Cardiac septum (tissue), 1 donor: ENCODE measurements at regions not wholly inside any gene's neighbourhood (a gene's known extent, or its start where the extent isn't known, plus 50 kb on each side); places are given as distances from the start of the nearest gene placed in this dataset.
"Not testable (repeated sequence)": the region's sequence is repeated elsewhere in the genome, so short reads cannot be mapped to it uniquely, and the experiment has no call there.

Experiments used
- DNase-seq: peaks from one replicate; pipeline ENCODE4 v3.0.0-alpha.2; 2020; ENCODE audit warnings: low spot score
- intact Hi-C: fragments of 100-400 bp; cut with DNase I; formaldehyde crosslinking; loops from one replicate; pipeline ENCODE4 v1.14.0; 2022
- donor health status: DM: no; HTN: no; CAD: no.

DNA sequence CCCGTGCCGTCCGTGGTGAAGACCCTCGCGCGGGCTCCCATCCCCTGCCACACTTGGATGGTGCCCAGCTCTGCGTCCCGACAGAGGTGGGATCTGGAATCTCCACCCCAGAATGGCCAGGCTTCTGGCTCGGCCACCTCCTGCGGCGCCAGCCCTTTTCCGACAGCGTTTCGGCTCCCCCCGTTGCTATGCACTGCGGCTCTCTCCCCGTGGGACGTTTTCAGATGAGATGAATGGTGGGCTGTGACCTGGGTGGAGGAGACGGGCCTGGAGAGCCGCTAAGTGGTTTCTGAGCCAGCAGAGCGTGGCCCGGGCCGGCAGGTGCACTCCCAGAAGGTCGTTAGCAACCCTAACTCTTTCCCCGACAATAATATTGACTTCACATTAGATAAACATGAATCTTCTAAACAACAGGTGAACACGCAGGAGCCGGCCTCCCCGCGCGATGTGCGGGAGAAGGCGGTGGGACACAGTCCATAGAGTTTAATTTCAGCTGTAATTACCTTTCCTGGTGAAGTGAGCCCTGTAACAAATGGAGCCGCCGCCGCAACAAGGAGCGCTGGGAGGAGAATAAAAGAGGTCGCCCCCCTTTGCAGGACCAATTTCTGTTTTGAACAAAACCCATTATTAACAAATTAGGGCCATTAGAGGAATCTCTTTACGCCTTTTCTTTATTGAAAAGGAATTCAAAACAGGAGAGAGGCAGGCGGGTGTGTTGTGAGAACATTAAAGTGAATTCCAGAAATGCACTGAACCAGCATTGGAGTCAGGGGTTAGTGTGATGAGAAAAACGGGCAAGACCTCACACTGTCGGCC lies 294.3 kb upstream of the PFKP start:
- DNase-seq: no peak
- intact Hi-C loops: no loop called here

DNA sequence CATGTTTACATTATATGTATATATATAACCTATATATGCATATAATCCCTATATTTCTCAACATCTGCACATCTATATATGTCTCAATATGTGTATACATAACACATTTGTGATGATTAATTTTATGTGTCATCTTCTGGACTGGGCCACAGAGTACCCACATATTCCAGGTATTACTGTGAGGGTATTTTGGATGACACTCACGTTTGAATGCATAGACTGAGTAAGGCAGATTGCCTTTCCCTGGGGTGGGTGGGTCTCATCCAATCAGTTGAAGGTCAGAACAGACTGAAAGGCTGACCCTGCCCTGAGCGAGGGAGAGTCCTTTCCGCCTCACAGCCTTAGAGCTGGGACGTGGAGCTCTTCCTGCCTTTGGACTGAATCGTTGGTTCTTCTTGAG lies 295.2 kb upstream of the PFKP start:
- intact Hi-C loops: no loop called here
- no peak for DNase-seq

DNA sequence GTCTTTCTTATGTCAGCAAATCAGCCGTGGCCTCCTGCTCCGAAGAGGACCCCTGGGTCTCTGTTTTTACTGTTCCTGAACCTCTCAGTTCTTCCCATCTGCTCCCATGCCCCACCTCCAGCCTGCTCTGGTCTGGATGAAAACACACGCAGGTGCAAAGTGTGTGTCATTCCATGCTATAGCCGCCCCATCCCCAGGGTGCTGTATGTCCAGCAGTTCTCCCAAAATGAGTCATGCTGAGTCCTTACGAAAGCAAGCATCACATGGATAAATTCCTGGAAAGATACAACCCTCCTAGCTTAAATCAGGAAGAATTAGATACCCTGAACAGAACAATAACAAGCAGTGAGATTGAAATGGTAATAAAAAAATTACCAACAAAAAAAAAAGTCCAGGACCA lies 300.1 kb upstream of the PFKP start:
- DNase-seq, intact Hi-C loops: not testable (repeated sequence)

DNA sequence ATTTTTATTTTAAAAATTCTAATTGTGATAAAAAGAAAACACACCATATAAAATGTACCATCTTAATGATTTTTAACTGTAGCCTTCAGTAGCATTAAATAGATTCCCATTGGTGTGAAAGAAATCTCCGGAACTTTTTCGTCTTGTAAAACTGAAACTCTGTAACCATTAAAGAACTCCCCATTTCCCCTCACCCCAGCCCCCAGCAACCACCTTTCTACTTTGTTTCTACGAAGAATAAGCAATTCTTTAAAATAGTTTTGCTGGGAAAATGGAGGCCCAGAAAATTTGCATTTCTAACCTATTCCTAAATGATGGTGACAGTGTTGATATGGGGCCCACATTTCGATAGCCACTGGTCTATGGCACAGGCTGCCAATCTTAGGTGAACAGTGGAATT lies 305.4 kb upstream of the PFKP start:
- no peak for DNase-seq
- intact Hi-C loops: no loop called here

DNA sequence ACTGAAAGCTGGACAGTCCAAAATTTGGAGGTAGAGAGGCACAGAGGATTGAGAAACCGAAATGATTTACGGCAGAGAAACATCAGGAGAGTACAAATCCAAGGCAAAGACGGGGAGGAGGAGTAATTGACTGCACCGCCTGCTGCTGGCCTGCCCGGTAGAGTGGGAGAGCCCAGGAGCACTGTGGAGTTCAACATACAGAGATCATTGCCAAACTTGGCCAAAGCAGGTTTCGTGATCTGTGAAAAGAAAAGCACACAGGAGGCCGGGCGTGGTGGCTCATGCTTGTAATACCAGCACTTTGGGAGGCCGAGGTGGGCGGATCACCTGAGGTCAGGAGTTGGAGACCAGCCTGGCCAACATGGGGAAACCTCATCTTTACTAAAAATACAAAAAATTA lies 306.0 kb upstream of the PFKP start:
- no peak for DNase-seq
- intact Hi-C loops: no loop called here

DNA sequence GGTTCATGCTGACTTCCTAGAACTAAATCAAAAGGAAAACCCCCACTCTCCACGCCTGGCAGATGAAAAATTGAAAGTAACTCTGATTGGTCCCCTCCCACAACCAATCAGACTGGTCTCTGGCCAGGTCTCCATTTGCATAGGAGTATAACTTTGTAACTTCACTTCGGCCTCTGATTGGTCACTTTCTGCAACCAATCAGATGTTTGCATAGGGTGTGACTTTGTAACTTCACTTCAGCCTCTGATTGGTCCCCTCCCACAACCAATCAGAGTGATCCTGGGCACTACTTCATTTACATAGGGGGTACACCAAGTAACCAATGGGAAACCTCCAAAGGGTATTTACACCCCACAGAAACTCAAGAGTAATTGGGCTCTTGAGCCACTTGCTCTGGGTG lies 306.6 kb upstream of the PFKP start:
- intact Hi-C loops: no loop called here
- no peak for DNase-seq

DNA sequence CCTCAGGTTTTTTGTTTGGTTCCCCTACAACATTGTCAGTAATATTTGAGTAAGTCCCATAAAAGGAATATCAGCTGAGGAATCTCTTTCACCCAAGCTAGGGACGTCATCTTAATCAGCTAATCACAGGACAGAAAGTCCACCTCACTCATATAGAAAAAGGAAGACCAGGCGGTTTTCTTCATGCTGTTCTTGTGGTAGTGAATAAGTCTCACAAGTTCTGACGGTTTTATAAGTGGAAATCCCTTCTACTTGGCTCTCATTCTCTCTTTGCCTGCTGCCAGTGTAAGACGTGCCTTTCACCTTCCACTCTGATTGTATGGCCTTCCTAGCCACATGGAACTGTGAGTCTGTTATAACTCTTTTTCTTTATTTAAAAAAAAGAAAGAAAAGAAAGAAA lies 308.1 kb upstream of the PFKP start:
- DNase-seq: no peak
- intact Hi-C loops: no loop called here

DNA sequence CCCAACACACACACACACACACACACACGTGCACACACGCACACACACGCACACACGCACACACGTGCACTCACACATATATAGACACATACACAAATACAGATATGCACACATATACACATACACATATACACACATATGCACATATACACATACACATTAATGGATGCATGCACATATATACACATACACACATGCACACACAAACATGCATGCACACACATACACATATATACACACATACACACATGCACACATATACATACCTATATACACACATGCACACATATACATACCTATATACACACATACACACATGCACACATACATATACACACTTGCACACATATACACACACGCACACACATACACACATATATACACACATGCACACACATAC lies 312.4 kb upstream of the PFKP start:
- intact Hi-C loops: no loop called here
- no peak for DNase-seq

DNA sequence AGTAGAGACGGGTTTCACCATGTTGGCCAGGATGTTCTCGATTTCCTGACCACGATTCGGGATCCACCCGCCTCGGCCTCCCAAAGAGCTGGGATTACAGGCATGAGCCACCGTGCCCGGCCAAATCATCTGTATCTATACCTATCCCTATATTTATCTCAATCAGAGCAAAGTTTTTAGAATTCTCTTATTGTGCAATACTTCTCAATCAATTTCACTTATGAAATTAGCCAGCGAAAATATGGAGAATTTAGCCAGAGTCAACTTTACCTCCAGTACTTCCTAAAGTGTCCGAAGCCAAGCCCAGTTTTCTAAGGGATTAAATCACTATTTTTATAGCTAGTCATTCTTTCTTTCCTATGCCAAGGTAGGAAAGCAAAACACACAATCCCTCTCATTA lies 319.1 kb upstream of the PFKP start:
- intact Hi-C loops: no loop called here
- no peak for DNase-seq

DNA sequence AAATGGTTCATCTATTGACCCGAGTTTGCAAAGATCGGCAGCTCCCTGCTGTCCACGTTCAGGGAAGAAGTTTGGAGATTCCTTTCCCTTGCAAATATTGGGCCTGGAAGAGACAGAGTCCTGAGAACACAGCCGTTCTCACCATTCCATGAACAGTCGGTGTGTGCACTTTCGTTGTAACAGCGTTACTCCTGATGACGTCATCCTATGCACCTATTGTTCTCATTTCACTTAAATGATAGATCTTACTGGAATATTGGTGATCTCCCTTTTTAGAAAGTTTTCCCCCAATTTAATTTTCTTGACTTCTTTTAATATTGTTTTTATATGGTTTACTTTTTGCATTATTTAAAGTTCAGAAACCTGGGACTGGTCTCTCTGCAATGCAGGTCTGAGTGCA lies 320.7 kb upstream of the PFKP start:
- intact Hi-C loops: no loop called here

DNA sequence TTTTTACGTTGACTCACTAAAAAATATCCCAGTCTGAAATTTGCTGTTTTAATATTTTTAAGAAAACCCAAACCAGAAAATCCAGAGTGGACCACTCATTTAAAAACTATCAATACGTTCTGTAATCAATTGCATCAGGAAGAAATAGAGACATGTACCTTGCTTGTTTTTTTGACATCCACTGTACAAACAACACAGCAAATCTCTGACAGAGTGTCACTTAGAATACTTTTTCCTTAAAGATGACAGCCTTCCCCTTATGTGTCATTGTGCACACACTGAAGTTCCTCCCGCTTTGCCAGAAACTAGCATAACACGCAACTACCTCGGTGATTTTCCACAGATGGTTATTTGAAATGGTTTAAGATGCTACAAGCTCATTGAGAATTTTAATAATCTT lies 321.7 kb upstream of the PFKP start:
- no peak for DNase-seq
- intact Hi-C loops: no loop called here

More for the DNA sequence above, 320.7 kb upstream of the PFKP start:
- DNase-seq: no peak

DNA sequence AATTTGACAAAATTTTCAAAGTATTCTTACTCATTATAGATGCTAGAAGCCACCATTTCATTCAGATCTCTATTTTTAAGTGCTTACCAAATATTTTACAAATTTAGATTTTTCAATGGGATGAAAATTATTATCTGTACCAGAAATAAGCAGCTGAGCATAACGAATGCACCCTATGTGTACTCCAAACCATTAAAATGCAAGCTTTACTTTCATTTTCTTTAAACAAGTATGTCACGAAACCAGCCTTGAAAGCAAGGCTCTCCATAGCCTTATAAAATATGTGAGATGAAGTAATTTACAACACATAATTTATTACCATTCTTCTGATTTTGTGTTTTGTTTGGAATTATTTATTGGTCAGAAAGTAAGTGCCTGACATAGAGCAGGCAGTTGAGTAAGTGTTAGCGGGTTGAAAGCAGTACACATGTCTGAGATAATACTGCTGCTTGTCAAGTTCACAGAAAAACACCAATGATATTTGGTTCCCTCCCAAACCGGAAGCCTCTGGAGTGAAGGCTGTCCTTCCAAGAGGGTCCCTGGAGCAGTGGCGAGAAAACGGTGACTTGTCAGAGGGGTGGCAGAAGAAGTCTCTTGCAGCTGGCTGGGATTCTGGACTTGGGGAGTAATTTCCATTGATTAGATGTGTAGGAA lies 322.7 kb upstream of the PFKP start:
- no peak for DNase-seq
- intact Hi-C loops: no loop called here

DNA sequence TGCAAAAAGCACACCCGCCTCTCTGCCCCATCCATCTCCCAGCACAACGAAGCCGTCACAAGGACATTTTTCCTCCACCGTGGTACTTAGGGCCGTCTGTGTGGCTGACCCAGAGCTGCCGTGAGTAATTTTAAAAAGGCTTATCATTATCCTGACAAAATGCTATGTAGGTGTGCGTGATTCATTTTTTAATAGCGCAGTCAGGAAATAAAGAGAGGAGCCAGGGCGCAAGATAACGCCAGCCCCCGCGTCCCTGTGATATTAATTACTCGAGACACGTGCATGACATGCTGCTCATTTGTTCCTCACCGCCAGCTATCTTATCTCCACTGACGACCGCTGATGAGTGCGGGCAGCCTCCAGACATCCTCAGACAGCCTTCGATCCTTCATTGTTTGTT lies 332.7 kb upstream of the PFKP start:
- intact Hi-C loops: no loop called here

DNA sequence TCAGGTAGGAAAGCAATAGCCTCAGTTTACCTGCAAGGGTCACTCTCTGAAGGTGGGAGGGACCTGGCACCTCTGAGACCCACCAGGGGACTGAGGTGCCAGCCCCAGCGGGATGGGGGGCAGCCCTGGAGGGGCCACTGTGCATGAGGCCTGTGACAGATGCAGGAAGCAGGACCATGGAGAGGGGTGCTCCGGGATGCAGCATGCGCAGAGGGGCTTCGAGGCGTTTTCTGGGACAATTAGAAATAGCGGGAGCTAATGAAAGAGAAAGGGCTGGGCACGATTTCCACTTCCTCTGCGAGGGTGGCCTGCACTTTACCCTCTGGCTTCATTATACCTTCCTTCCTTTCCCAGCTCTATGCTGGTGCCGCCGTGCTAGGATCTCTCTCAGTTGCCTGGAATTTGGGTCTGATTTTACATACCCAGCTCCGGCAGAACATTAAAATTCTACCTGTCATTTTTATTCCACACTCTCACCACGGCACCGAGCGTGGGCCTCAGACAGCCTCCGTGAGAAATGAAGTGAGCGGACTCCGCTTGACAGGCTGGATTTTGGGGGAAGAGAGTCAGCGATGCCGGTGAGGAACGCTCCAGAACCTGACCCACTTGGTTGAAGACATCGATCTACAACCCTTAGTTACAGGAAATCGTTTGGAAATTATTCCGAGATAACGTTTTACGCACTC lies 333.9 kb upstream of the PFKP start:
- intact Hi-C loops: no loop called here

More for the DNA sequence above, 332.7 kb upstream of the PFKP start:
- DNase-seq: no peak

DNA sequence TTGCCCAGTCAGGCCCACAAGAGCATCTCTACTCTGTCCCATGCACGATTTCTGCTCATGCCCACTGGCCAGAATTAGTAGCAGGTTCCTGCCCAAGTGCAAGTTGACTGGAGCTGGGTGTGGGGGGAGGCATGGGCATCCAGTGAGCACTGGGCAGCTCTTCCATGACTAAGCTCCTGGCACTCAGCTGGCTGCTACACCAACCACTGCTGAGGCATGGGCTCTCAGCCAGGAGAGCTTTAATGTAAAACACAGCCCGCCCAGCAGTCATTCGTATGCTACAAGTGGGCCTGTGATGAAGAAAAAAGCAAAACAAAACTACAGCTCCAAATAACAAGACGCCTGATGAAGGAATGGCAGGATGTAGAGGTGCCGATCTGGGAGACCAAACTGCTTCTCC lies 335.4 kb upstream of the PFKP start:
- DNase-seq: no peak
- intact Hi-C loops: no loop called here

More for the DNA sequence above, 333.9 kb upstream of the PFKP start:
- DNase-seq: no peak

DNA sequence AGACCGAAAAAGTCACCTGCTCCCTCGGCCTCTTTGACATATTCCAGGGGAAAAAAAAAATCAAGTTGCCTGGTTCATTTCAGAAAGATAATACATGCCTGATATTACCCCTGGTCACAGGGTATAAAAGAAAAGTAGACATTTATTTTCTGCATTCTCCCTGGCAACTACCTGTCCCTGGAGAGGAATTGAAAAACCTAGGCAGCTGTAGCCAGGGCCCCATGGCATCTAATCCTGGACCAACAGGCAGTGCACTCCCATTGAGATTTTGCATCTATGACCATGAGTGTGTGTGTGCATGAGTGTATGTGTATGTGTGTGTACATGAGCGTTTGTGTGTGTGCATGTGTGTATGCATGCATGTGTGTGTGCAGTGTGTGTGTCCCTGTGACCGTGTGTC lies 338.2 kb upstream of the PFKP start:
- no peak for DNase-seq
- intact Hi-C loops: no loop called here

DNA sequence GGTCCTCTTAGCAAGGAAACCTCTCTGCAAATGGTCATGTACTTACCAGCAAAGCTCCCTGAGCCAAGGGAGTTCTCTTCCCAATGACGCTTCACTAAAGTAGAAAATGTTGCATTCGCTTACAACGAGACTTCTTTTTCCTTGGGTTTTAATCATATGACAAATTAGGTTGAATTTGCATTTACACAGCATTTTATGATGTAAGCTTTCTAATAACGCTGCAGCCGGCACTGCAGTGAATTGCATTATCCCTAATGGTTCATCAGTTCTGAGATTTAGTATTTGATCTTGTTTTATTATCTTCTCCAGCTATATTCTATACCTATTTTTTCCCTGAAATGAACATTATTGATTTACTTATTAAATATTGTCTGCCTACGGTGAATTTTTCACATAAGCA lies 339.3 kb upstream of the PFKP start:
- DNase-seq: no peak
- intact Hi-C loops: no loop called here

DNA sequence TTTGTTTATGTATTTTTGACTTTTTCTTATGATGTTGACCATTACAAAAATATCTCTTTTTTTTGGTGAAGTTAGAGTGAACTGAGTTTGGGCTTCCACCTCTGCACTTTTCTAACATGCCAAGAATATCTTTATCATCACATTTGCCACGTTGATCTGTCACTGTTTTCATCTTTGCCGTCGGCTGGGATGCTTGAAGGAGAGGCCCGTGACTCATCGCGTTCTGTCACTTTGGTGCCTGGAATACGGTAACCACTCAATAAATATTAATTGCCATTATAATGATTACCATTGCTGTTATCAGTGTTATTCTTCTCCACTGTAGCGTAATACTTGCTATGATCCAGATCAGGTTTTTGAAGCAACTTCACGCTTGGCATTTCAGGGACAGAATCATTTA lies 350.8 kb upstream of the PFKP start:
- intact Hi-C loops: no loop called here
- no peak for DNase-seq

DNA sequence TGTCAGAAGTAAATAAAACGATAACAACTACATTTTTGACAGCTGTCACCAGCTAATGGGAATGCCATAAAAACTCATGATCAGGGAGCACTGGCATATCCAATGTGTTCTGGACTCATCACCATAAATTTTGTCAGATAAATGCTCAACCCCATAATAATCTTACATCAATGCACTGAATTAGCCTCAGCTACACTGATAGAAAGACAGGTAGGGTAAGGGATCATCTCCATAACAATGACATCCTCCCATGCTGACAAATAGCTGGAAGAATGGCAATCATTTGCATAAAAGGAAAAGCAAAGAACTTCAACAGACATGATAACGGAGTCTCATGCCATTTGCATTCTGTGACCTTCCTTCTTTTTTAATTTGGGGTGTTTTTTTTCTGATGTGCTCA lies 352.8 kb upstream of the PFKP start:
- intact Hi-C loops: no loop called here
- DNase-seq: no peak

DNA sequence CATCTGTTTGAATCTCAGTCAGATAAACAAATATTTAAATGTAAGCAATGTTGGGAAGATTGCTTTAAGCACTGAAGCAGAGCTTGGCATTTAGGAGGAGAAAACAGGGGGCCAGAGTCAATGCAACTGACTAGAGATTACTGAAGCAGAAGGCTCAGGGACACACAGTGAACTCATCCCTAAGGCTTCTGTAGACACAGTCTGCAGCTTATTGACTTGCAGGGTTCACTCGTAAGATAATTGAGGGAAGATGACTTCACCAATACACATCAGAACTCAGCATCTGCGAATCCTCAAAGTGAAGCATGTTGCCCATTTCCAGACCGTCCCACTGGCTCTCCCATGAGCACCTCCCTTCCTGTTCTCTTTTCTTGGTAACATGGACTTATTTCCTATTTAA lies 363.4 kb upstream of the PFKP start:
- intact Hi-C loops: no loop called here
- no peak for DNase-seq

DNA sequence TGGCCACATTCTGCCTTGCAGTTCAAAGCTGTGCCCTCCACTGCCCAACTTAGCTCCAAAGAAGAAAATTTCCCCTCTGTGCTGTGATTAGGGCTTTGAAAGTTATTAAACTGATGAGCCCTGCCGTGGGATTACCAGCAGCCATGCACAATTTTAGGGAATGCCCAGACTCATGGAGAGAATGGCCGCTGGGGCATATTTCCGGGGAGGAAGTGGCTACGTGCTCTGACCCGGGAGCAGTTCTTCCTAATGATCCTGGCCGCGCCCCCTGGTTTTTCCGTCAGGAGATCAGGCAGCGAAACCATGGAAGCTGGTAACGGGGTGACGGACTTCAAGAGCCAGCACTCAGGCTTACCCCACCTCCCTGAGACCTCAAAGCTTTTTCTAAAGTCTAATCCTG lies 365.5 kb upstream of the PFKP start:
- no peak for DNase-seq
- intact Hi-C loops: no loop called here
